ENCODE measurements at regions not wholly inside any gene's neighbourhood (a gene's known extent, or its start where the extent isn't known, plus 50 kb on each side); places are given as distances from the start of the nearest gene placed in this dataset.

DNA sequence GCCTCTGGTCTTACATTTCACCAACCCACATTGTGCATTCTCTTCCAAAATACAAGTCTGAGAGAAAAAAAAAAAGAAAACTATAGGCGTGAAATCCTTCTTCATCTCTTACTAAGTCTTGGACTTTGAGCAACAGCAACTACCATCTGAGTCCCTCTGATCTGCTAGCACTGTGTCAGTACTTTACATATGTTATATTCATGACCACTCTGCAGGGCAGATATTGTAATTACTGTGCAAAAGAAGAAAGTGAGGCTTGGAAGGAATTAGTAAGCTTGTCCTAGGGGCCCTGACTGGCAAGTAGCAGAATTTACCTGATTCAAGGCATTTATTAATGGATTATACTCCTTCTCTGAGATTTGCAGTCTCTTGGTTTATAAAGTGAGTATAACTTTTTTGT lies 52.7 kb upstream of the EED start:
- TF ChIP-seq, protein P1, sequence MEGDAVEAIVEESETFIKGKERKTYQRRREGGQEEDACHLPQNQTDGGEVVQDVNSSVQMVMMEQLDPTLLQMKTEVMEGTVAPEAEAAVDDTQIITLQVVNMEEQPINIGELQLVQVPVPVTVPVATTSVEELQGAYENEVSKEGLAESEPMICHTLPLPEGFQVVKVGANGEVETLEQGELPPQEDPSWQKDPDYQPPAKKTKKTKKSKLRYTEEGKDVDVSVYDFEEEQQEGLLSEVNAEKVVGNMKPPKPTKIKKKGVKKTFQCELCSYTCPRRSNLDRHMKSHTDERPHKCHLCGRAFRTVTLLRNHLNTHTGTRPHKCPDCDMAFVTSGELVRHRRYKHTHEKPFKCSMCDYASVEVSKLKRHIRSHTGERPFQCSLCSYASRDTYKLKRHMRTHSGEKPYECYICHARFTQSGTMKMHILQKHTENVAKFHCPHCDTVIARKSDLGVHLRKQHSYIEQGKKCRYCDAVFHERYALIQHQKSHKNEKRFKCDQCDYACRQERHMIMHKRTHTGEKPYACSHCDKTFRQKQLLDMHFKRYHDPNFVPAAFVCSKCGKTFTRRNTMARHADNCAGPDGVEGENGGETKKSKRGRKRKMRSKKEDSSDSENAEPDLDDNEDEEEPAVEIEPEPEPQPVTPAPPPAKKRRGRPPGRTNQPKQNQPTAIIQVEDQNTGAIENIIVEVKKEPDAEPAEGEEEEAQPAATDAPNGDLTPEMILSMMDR (IDR thresholded peaks at IDR 0.05): no peak
- no peak for TF ChIP-seq EP300 (IDR thresholded peaks at IDR 0.05)
- TF ChIP-seq POLR2AphosphoS5 (IDR thresholded peaks at IDR 0.05): no peak
- no peak for TF ChIP-seq POLR2A (IDR thresholded peaks at IDR 0.05)

All from stomach (tissue), 4 donors.